HCT116 (cell line): ENCODE measurements at regions not wholly inside any gene's neighbourhood (a gene's known extent, or its start where the extent isn't known, plus 50 kb on each side); places are given as distances from the start of the nearest gene placed in this dataset.

ENCODE experiments used
- ATAC-seq: fragments of 200-7000 bp; cut with Tn5 transposase; 2 replicates; pipeline ENCODE4 v1.9.1; 2020; ENCODE audit warnings: mild to moderate bottlenecking, moderate library complexity
- BruUV-seq: library from RNA; stranded (reverse); fragments of 400-500 nt; replicated peaks from 2 replicates; lab custom pipeline; 2021; lab: Mats Ljungman, UMichigan
- CTCF ChIA-PET: fragments of 300-600 bp; sonication (Branson Sonifier 250); formaldehyde crosslinking; loops from one replicate; lab custom pipeline; 2021; ENCODE audit warnings: antibody characterized with exemption; lab: Charles Lee
- POLR2A ChIA-PET: fragments of 300-600, 350-600 bp; sonication (Branson Sonifier 250); formaldehyde crosslinking; loops from one replicate; lab custom pipeline; 2021; ENCODE audit warnings: antibody characterized with exemption; lab: Charles Lee
- RAD21 ChIA-PET, 2 experiments: fragments of 300-600 bp; sonication (Branson Sonifier 250); formaldehyde crosslinking; loops; one replicate each; lab custom pipeline; 2023; ENCODE audit warnings: low total read pairs in 2 of 2; ENCODE audit not compliant: uncharacterized antibody in 2 of 2, unreplicated experiment in 2 of 2, low non-redundant PET in 1 of 2; lab: Charles Lee
- DNase-seq: peaks from one replicate; pipeline ENCODE4 v3.0.0-alpha.2; 2010; ENCODE audit warnings: low read depth, low spot score
- H2AFZ ChIP-seq: fragments of 200-600 bp; shearing (Covaris generic), sonication (generic); 2 replicates; pipeline ENCODE4 v1.6.1; 2017; ENCODE audit warnings: low read depth, mixed run types, mixed read lengths, antibody characterized with exemption, low read length; ENCODE audit not compliant: poor library complexity, severe bottlenecking
- H3K27ac ChIP-seq: 2 replicates; pipeline ENCODE4 v1.5.1; 2012; ENCODE audit warnings: low read depth, low read length
- H3K27me3 ChIP-seq: fragments of 200-600 bp; sonication (generic); 2 replicates; pipeline ENCODE4 v1.6.1; 2016; ENCODE audit warnings: mixed run types, low read length, mixed read lengths; ENCODE audit not compliant: insufficient read depth
- H3K36me3 ChIP-seq, 2 experiments: fragments of 200-500 bp in 1 of 2; fragments of 200-600 bp in 1 of 2; sonication (Bioruptor generic) in 1 of 2; sonication (generic) in 1 of 2; 2 replicates each; pipeline versions ENCODE4 v1.5.1 to v1.6.1; 2014 to 2016; ENCODE audit warnings: low read length in 2 of 2, inconsistent platforms in 1 of 2, mixed read lengths in 1 of 2, mixed run types in 1 of 2; ENCODE audit not compliant: insufficient read depth in 2 of 2, control insufficient read depth in 1 of 2
- H3K4me1 ChIP-seq, 2 experiments: fragments of 200-600 bp in 1 of 2; sonication (generic) in 1 of 2; 2 replicates each; pipeline versions ENCODE4 v1.5.1 to v1.6.1; 2012 to 2017; ENCODE audit warnings: low read length in 2 of 2, inconsistent platforms in 1 of 2, mild to moderate bottlenecking in 1 of 2, mixed read lengths in 1 of 2, mixed run types in 1 of 2, moderate library complexity in 1 of 2; ENCODE audit not compliant: insufficient read depth in 2 of 2, control insufficient read depth in 1 of 2
- H3K4me2 ChIP-seq: fragments of 200-600 bp; sonication (generic); 2 replicates; pipeline ENCODE4 v1.6.1; 2017; ENCODE audit warnings: mixed run types, low read length, mixed read lengths
- H3K4me3 ChIP-seq, 2 experiments: fragments of 200-600 bp in 1 of 2; sonication (generic) in 1 of 2; replicated peaks in 1 of 2; 2 replicates each; pipeline ENCODE4 v1.5.1; 2011 to 2016; ENCODE audit warnings: low read length in 2 of 2, control low read depth in 1 of 2, low read depth in 1 of 2, mild to moderate bottlenecking in 1 of 2, mixed read lengths in 1 of 2, mixed run types in 1 of 2
- H3K79me2 ChIP-seq: fragments of 200-600 bp; sonication (generic); 2 replicates; pipeline ENCODE4 v1.6.1; 2017; ENCODE audit warnings: mild to moderate bottlenecking, mixed run types, low read length, moderate library complexity, mixed read lengths; ENCODE audit not compliant: insufficient read depth
- H3K9ac ChIP-seq: fragments of 200-600 bp; sonication (generic); 2 replicates; pipeline ENCODE4 v1.6.1; 2016; ENCODE audit warnings: low read length, mixed read lengths
- H3K9me2 ChIP-seq: fragments of 200-600 bp; sonication (generic), shearing (Covaris generic); 2 replicates; pipeline ENCODE4 v1.6.1; 2017; ENCODE audit warnings: mixed run types, mild to moderate bottlenecking, moderate library complexity; ENCODE audit not compliant: insufficient read depth
- H3K9me3 ChIP-seq, 2 experiments: fragments of 200-500 bp in 1 of 2; fragments of 200-600 bp in 1 of 2; sonication (Bioruptor generic) in 1 of 2; sonication (generic) in 1 of 2; 2 replicates each; pipeline ENCODE4 v1.6.1; 2014 to 2017; ENCODE audit warnings: low read length in 2 of 2, mixed read lengths in 2 of 2, inconsistent platforms in 1 of 2, low read depth in 1 of 2, mild to moderate bottlenecking in 1 of 2, mixed run types in 1 of 2, moderate library complexity in 1 of 2; ENCODE audit not compliant: control insufficient read depth in 1 of 2, insufficient read depth in 1 of 2
- H4K20me1 ChIP-seq: fragments of 200-600 bp; sonication (generic), shearing (Covaris generic); 2 replicates; pipeline ENCODE4 v1.6.1; 2017; ENCODE audit warnings: mixed run types, mild to moderate bottlenecking, moderate library complexity; ENCODE audit not compliant: insufficient read depth
- CBX3 ChIP-seq: IDR thresholded peaks from 2 replicates; pipeline ENCODE4 v1.6.1; 2012; ENCODE audit warnings: low read depth
- EGR1 ChIP-seq: IDR thresholded peaks from 2 replicates; pipeline ENCODE4 v1.6.1; 2012; ENCODE audit warnings: low read depth
- ELF1 ChIP-seq: IDR thresholded peaks from 2 replicates; pipeline ENCODE4 v1.6.1; 2012; ENCODE audit warnings: low read depth, borderline replicate concordance
- EZH2 ChIP-seq: fragments of 200-600 bp; sonication (generic); IDR thresholded peaks from 2 replicates; pipeline ENCODE4 v1.6.1; 2017; ENCODE audit warnings: antibody characterized with exemption, mixed run types
- EZH2phosphoT487 ChIP-seq: fragments of 200-600 bp; IDR thresholded peaks from 2 replicates; pipeline ENCODE4 v1.6.1; 2018; ENCODE audit warnings: antibody characterized with exemption, borderline replicate concordance
- FOSL1 ChIP-seq: IDR thresholded peaks from 2 replicates; pipeline ENCODE4 v1.6.1; 2012; ENCODE audit warnings: low read depth
- JUND ChIP-seq: IDR thresholded peaks from 2 replicates; pipeline ENCODE4 v1.6.1; 2012
- POLR2A ChIP-seq: IDR thresholded peaks from 2 replicates; pipeline ENCODE4 v1.7.0; 2011; ENCODE audit warnings: borderline replicate concordance; ENCODE audit not compliant: insufficient read depth, insufficient read length; ENCODE audit errors: extremely low read depth
- SP1 ChIP-seq: IDR thresholded peaks from 2 replicates; pipeline ENCODE4 v1.6.1; 2012; ENCODE audit warnings: low read depth
- ZFX ChIP-seq: fragments of 450-650 bp; IDR thresholded peaks from 2 replicates; pipeline ENCODE4 v1.6.1; 2017
- intact Hi-C: fragments of 100-400 bp; cut with micrococcal nuclease; formaldehyde crosslinking; loops from 2 replicates; pipeline ENCODE4 v1.10.0; 2022
- TF ChIP-seq, protein P1 (sequence below): IDR thresholded peaks from 2 replicates; pipeline ENCODE4 v1.6.1; 2011; ENCODE audit warnings: mild to moderate bottlenecking, low read length, moderate library complexity; ENCODE audit not compliant: insufficient replicate concordance; ENCODE audit errors: extremely low read depth
- TF ChIP-seq, protein P2 (sequence below): IDR thresholded peaks from 2 replicates; pipeline ENCODE4 v1.6.1; 2012; ENCODE audit warnings: low read depth
- TF ChIP-seq, protein P3 (sequence below): IDR thresholded peaks from 2 replicates; pipeline ENCODE4 v1.6.1; 2012

DNA sequence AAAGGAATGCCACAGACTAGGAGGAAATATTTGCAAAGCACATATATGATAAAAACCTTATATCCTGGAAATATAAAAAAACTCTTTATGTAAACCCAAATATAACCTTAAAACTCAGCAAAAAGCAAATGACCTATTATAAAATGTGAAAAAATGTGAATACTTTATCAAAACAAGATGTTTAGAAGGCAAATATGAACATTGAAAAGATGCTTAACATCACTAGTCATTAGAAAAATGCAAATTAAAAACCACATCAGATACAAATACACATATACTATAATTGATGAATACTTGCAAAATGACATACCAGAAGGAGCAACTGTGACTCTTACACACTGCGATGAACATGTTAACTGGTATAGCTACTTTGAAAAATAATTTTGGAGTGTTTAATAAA lies 511.2 kb upstream of the LRRC4C start:
- no peaks in the 10 kb centered on the region for H3K9me2 ChIP-seq
- H3K9me3 ChIP-seq = peaks cover 8 to 22% of the 10 kb centered on the region in 2 experiments; a peak in 2 of 4 replicates
- CTCF ChIA-PET = no interaction called here
- H3K4me3 ChIP-seq = no peak overlapping the region
- no peak overlapping the region for H3K27ac ChIP-seq
- H3K4me1 ChIP-seq = no peaks in the 10 kb centered on the region
- DNase-seq (no peak), ATAC-seq (no peak)
- no peak overlapping the region for H2AFZ ChIP-seq
- no peaks in the 10 kb centered on the region for H3K79me2 ChIP-seq
- POLR2A ChIA-PET = no interaction called here
- no peaks in the 10 kb centered on the region for H3K27me3 ChIP-seq
- H3K4me2 ChIP-seq = no peak overlapping the region
- RAD21 ChIA-PET = no interaction called here
- no peaks in the 10 kb centered on the region for H4K20me1 ChIP-seq
- intact Hi-C loops = no loop called here
- no peak overlapping the region for H3K9ac ChIP-seq
- H3K36me3 ChIP-seq = no peaks in the 10 kb centered on the region
- no TSS peak for BruUV-seq
- TF ChIP-seq FOSL1 = no peak
- TF ChIP-seq CBX3 = no peak
- no peak for TF ChIP-seq EZH2
- TF ChIP-seq, protein P1, sequence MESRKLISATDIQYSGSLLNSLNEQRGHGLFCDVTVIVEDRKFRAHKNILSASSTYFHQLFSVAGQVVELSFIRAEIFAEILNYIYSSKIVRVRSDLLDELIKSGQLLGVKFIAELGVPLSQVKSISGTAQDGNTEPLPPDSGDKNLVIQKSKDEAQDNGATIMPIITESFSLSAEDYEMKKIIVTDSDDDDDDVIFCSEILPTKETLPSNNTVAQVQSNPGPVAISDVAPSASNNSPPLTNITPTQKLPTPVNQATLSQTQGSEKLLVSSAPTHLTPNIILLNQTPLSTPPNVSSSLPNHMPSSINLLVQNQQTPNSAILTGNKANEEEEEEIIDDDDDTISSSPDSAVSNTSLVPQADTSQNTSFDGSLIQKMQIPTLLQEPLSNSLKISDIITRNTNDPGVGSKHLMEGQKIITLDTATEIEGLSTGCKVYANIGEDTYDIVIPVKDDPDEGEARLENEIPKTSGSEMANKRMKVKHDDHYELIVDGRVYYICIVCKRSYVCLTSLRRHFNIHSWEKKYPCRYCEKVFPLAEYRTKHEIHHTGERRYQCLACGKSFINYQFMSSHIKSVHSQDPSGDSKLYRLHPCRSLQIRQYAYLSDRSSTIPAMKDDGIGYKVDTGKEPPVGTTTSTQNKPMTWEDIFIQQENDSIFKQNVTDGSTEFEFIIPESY = no peak
- no peak for TF ChIP-seq ELF1
- TF ChIP-seq, protein P2, sequence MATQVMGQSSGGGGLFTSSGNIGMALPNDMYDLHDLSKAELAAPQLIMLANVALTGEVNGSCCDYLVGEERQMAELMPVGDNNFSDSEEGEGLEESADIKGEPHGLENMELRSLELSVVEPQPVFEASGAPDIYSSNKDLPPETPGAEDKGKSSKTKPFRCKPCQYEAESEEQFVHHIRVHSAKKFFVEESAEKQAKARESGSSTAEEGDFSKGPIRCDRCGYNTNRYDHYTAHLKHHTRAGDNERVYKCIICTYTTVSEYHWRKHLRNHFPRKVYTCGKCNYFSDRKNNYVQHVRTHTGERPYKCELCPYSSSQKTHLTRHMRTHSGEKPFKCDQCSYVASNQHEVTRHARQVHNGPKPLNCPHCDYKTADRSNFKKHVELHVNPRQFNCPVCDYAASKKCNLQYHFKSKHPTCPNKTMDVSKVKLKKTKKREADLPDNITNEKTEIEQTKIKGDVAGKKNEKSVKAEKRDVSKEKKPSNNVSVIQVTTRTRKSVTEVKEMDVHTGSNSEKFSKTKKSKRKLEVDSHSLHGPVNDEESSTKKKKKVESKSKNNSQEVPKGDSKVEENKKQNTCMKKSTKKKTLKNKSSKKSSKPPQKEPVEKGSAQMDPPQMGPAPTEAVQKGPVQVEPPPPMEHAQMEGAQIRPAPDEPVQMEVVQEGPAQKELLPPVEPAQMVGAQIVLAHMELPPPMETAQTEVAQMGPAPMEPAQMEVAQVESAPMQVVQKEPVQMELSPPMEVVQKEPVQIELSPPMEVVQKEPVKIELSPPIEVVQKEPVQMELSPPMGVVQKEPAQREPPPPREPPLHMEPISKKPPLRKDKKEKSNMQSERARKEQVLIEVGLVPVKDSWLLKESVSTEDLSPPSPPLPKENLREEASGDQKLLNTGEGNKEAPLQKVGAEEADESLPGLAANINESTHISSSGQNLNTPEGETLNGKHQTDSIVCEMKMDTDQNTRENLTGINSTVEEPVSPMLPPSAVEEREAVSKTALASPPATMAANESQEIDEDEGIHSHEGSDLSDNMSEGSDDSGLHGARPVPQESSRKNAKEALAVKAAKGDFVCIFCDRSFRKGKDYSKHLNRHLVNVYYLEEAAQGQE = no peak
- TF ChIP-seq ZFX = no peak
- no peak for TF ChIP-seq JUND
- TF ChIP-seq EGR1 = no peak
- no peak for TF ChIP-seq SP1
- no peak for TF ChIP-seq EZH2phosphoT487
- TF ChIP-seq, protein P3, sequence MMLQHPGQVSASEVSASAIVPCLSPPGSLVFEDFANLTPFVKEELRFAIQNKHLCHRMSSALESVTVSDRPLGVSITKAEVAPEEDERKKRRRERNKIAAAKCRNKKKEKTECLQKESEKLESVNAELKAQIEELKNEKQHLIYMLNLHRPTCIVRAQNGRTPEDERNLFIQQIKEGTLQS = no peak
- no peak for TF ChIP-seq POLR2A
